K562 (cell line): ENCODE measurements at regions not wholly inside any gene's neighbourhood (a gene's known extent, or its start where the extent isn't known, plus 50 kb on each side); places are given as distances from the start of the nearest gene placed in this dataset.

ENCODE experiments used
- ATF7 ChIP-seq: fragments of 450-650 bp; IDR thresholded peaks from 2 replicates; pipeline ENCODE4 v1.7.1; 2014; ENCODE audit warnings: mild to moderate bottlenecking, moderate library complexity
- CHD7 ChIP-seq: fragments of 200-600 bp; sonication (generic); IDR thresholded peaks from one replicate; pipeline ENCODE4 v1.6.1; 2012; ENCODE audit warnings: mild to moderate bottlenecking, low read depth, low read length, inconsistent platforms
- RBM34 ChIP-seq: fragments of 200-400 bp; formaldehyde crosslinking; IDR thresholded peaks from 2 replicates; pipeline ENCODE4 v1.6.1; 2018; ENCODE audit warnings: low read length, borderline replicate concordance; ENCODE audit not compliant: insufficient read depth
- TFE3 ChIP-seq: fragments of 450-650 bp; formaldehyde crosslinking; IDR thresholded peaks from 2 replicates; pipeline ENCODE4 v1.4.0; 2020; ENCODE audit warnings: mild to moderate bottlenecking, mixed read lengths
- ZFP36 ChIP-seq: fragments of 150-350 bp; IDR thresholded peaks from 2 replicates; pipeline ENCODE4 v1.6.1; 2018; ENCODE audit warnings: low read length, low read depth; ENCODE audit not compliant: partially characterized antibody
- ZNF551 ChIP-seq: fragments of 250-450 bp; sonication (Bioruptor Pico); IDR thresholded peaks from 2 replicates; pipeline ENCODE4 v1.5.0; 2021; ENCODE audit warnings: mild to moderate bottlenecking, moderate library complexity
- ZNF79 ChIP-seq: fragments of 250-450 bp; sonication (Bioruptor Pico); IDR thresholded peaks from 2 replicates; pipeline ENCODE4 v1.4.0; 2020; ENCODE audit warnings: low read depth, mild to moderate bottlenecking, moderate library complexity

- TF ChIP-seq CHD7 (no peak), ATF7 (no peak), ZNF79 (no peak), ZFP36 (no peak), TFE3 (no peak), ZNF551 (CRISPR knock-in tag) (no peak), RBM34 (no peak)
- TF ChIP-seq, all 486 proteins: peak for 0
These were observed 530.2 kb upstream of the NBEA start (continued) for GRCh38 chr13:34411894-34412293.
